Suprapubic skin (tissue), 4 donors: ENCODE measurements at regions not wholly inside any gene's neighbourhood (a gene's known extent, or its start where the extent isn't known, plus 50 kb on each side); places are given as distances from the start of the nearest gene placed in this dataset.

ENCODE experiments used
- DNase-seq, 2 donors: peaks; one replicate each; pipeline ENCODE4 v3.0.0-alpha.2; 2019; ENCODE audit warnings: low spot score in 2 of 2
- H3K27ac ChIP-seq: fragments of 200-600 bp; sonication (generic); one replicate; pipeline ENCODE4 v1.5.1; 2019
- H3K27me3 ChIP-seq: fragments of 200-600 bp; sonication (generic); one replicate; pipeline ENCODE4 v1.5.1; 2019
- H3K36me3 ChIP-seq: fragments of 200-600 bp; sonication (generic); one replicate; pipeline ENCODE4 v1.5.1; 2019
- H3K4me1 ChIP-seq: fragments of 200-600 bp; sonication (generic); one replicate; pipeline ENCODE4 v1.5.1; 2019
- H3K4me3 ChIP-seq: fragments of 200-600 bp; sonication (generic); one replicate; pipeline ENCODE4 v1.5.1; 2019; ENCODE audit warnings: mild to moderate bottlenecking
- H3K9me3 ChIP-seq: fragments of 200-600 bp; sonication (generic); one replicate; pipeline ENCODE4 v1.5.1; 2019
- CTCF ChIP-seq, 2 donors: fragments of 200-600 bp in 1 of 2; fragments of 450-650 bp in 1 of 2; sonication (generic) in 1 of 2; IDR thresholded peaks; one replicate each; pipeline ENCODE4 v1.5.1; 2016 to 2019; ENCODE audit warnings: antibody characterized with exemption in 2 of 2, mild to moderate bottlenecking in 1 of 2, moderate library complexity in 1 of 2
- EP300 ChIP-seq: sonication (generic); formaldehyde crosslinking; IDR thresholded peaks from one replicate; pipeline ENCODE4 v1.6.1; 2017; ENCODE audit warnings: antibody characterized with exemption
- POLR2A ChIP-seq, 2 donors: fragments of 450-650 bp; IDR thresholded peaks; one replicate each; pipeline ENCODE4 v1.6.1; 2017; ENCODE audit warnings: antibody characterized with exemption in 2 of 2, mild to moderate bottlenecking in 2 of 2, moderate library complexity in 2 of 2
- POLR2AphosphoS5 ChIP-seq, 3 donors: sonication (generic); formaldehyde crosslinking; IDR thresholded peaks; one replicate each; pipeline ENCODE4 v1.6.1; 2017; ENCODE audit warnings: antibody characterized with exemption in 3 of 3
- WGBS: methylation state at CpG from one replicate; pipeline ENCODE4 v1.1.5; 2018; 5-methylcytosine and 5-hydroxymethylcytosine counted together

DNA sequence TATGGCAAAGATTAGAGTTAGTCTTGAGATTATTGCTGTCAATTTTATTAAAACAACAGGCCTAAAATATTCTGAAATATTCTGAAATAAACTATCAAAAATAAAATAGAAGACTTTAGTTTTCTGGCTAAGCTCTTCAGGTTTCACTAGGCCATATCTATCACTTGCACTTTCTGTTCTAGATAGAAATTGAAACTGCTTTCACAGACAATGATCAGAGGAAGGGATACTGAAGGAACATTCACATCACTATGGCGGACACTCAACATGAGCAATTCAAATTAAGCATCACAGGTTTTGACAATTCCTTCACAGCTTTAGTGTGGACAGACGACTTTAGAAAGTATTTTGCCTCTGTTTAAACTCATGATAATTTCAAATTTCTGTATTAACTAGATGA lies 586.4 kb upstream of the REG3G start:
- Histone ChIP-seq H3K9me3 (peaks cover 6% of the 10 kb centered on the region), H3K4me3 (no peak overlapping the region), H3K4me1 (no peaks in the 10 kb centered on the region), H3K27me3 (no peaks in the 10 kb centered on the region), H3K27ac (no peak overlapping the region), H3K36me3 (no peaks in the 10 kb centered on the region)
- TF ChIP-seq POLR2A (IDR thresholded peaks at IDR 0.05) = no peak
- TF ChIP-seq CTCF (IDR thresholded peaks at IDR 0.05) = no peak
- TF ChIP-seq EP300 = no peak
- no peak for TF ChIP-seq POLR2AphosphoS5 (IDR thresholded peaks at IDR 0.05)
- DNase-seq = no peak
- WGBS = 47% methylated on average over 2 of the region's 2 CpGs

DNA sequence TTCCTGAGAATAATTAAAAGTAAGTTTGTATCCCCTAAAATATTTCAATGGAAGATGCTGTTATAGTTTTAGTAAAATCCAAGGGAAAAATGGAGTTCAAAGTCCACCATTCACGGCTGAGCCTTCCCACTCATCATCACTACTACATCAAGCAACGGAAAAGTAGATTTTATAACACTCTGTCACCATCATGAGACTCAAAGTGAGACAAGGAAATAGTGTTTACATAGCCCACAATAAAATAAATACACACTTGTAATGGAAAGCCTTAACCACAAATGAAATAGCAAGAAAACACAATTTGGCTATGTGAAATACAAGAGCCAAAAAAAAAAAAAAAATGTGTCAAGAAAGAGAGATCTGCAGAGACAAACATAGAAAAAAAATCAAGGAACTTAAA lies 569.9 kb upstream of the REG3G start:
- TF ChIP-seq EP300 (no peak), POLR2AphosphoS5 (IDR thresholded peaks at IDR 0.05) (no peak), CTCF (IDR thresholded peaks at IDR 0.05) (no peak), POLR2A (IDR thresholded peaks at IDR 0.05) (no peak)
- Histone ChIP-seq H3K4me3 (no peak overlapping the region), H3K9me3 (peaks cover 5% of the 10 kb centered on the region), H3K27me3 (no peaks in the 10 kb centered on the region), H3K4me1 (no peaks in the 10 kb centered on the region), H3K36me3 (no peaks in the 10 kb centered on the region), H3K27ac (no peak overlapping the region)
- no peak for DNase-seq
- 75% methylated on average over 2 of the region's 2 CpGs for WGBS

DNA sequence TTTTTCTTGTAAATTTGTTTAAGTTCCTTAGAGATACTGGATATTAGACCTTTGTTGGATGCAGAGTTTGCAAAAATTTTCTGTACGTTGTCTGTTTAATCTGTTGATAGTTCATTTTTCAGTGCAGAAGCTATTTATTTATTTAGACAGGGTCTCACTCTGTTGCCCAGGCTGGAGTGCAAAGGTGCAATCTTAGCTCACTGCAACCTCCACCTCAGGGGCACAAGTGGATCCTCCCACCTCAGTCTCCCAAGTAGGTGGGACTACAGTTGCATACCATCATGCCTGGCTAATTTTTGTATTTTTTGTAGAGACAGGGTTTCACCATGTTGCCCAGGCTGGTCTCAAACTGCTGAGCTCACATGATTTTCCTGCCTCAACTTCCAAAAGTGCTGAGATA lies 568.2 kb upstream of the REG3G start:
- 97% methylated on average over 1 of the region's 1 CpG for WGBS
- H3K27ac ChIP-seq = no peak overlapping the region
- H3K27me3 ChIP-seq = no peaks in the 10 kb centered on the region
- H3K36me3 ChIP-seq = no peaks in the 10 kb centered on the region
- no peak for DNase-seq
- peaks cover 5% of the 10 kb centered on the region for H3K9me3 ChIP-seq
- H3K4me3 ChIP-seq = no peak overlapping the region
- TF ChIP-seq EP300 (no peak), CTCF (IDR thresholded peaks at IDR 0.05) (no peak), POLR2A (IDR thresholded peaks at IDR 0.05) (no peak), POLR2AphosphoS5 (IDR thresholded peaks at IDR 0.05) (no peak)
- no peaks in the 10 kb centered on the region for H3K4me1 ChIP-seq

DNA sequence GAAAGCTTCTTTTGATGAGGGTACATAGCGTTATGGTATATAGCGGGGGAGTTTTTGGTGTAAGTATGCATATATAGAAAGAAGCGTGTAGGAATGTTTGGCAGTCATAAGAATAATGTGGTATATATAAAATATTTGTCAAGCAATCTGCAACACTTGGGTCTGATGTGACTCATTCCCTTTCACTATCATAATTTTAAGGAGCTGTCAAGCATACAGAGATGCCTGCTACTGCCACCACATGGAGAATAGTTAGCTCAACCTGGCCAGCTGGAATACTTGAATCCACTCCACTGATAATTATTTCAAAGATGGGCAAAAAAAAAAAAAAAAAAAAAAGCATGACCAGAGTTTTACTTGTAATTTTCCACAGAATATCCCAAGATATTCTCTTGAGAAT lies 559.8 kb upstream of the REG3G start:
- Histone ChIP-seq H3K36me3 (no peaks in the 10 kb centered on the region), H3K27ac (no peak overlapping the region), H3K4me3 (no peak overlapping the region), H3K9me3 (no peaks in the 10 kb centered on the region), H3K27me3 (no peaks in the 10 kb centered on the region), H3K4me1 (no peaks in the 10 kb centered on the region)
- DNase-seq = no peak
- TF ChIP-seq EP300 = no peak
- TF ChIP-seq POLR2A (IDR thresholded peaks at IDR 0.05) = no peak
- TF ChIP-seq POLR2AphosphoS5 (IDR thresholded peaks at IDR 0.05) = no peak
- no peak for TF ChIP-seq CTCF (IDR thresholded peaks at IDR 0.05)
- 79% methylated on average over 3 of the region's 3 CpGs for WGBS

DNA sequence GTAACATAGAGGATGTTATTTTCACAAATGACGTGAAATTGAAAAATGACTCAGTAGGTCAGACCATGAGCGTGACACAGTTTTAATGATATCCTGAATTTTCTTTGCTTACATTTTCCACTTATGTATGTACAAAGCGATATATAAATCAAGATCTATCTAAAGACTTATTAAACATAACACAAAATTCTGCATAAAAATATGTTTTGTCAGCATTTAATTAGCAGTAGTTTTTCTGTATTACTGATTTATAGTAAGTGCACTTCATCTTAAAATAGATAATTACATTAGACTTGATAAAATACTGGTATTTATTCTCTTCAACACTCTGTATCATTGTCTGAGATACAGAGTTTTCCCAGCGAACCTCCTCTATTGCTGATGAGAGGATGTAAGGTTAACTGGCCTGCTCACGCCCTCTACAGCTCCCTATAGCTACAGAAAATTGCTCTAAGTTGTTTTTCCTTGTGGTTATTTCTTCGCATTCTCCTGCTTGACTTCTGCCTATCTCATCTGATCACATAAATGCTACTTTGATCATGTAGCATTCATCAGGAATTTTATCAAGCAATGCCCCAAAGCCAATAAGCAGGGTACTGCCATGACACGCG lies 548.8 kb upstream of the REG3G start:
- no peaks in the 10 kb centered on the region for H3K27me3 ChIP-seq
- TF ChIP-seq POLR2A (IDR thresholded peaks at IDR 0.05) (no peak), CTCF (IDR thresholded peaks at IDR 0.05) (no peak), POLR2AphosphoS5 (IDR thresholded peaks at IDR 0.05) (no peak), EP300 (no peak)
- no peak overlapping the region for H3K27ac ChIP-seq
- WGBS = 64% methylated on average over 8 of the region's 8 CpGs
- no peak for DNase-seq
- H3K4me3 ChIP-seq = no peak overlapping the region
- peaks cover 3% of the 10 kb centered on the region for H3K9me3 ChIP-seq
- H3K4me1 ChIP-seq = no peaks in the 10 kb centered on the region
- no peaks in the 10 kb centered on the region for H3K36me3 ChIP-seq
